ENCODE measurements at regions not wholly inside any gene's neighbourhood (a gene's known extent, or its start where the extent isn't known, plus 50 kb on each side); places are given as distances from the start of the nearest gene placed in this dataset.
"Not testable (repeated sequence)": the region's sequence is repeated elsewhere in the genome, so short reads cannot be mapped to it uniquely, and the experiment has no call there.

DNA sequence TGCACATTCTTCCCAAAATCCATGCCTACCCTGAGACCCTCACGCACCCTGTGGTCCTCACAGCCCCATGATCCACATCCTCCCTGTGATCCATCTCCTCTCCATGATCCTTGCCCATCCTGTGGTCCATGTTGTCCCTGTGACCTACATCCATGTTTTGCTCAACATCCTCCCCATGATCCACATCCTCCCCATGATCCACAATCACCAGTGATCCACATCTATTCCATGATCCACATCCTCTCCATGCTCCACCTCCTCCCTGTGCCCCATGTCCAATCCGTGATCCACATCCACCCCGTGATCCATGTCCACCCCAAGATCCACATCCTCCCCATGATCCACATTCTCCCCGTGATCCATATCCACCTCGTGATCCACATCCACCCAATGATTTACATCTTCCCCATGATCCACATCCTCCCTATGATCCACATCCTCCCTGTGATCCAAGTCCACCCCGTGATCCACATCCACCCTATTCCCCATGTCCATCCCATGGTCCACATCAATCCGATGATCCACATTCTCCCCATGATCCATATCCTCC lies 281.2 kb downstream of the MYCN start:
- DNase-seq (ENCODE audit: low read depth, low spot score) = no peak

DNA sequence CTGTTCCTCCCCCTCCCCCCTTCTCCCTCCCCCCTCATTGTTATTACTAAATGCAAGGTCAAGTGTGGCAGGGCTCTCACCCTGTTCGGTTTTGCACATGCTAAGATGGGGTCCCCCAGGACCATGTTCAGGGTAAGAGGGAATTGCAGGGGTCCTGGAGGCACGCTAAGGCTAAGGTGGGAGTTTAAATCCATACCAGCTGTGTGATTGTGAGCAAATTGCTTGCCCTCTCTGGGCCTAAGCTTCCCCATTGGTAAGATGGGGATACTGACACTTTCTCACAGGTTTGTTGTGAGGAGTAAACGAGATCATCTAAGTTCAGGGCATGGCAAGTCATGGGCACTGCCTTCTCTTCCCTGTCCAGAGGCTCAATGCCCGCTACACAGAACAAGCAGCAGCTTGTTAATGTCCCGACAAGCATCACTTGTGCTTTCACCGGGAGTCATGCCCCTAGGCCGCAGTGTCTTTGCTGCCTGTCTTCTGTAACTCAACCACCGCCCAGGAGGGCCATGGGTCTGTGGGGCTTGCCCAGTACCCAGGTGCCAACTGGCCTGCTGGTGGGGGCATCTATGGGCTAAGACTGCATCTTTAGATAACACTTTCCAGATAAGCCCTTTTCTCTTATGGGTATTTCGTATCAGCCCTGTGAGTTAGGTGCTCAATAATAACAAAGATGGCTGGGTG lies 279.1 kb downstream of the MYCN start:
- DNase-seq (ENCODE audit: low read depth, low spot score) = no peak

DNA sequence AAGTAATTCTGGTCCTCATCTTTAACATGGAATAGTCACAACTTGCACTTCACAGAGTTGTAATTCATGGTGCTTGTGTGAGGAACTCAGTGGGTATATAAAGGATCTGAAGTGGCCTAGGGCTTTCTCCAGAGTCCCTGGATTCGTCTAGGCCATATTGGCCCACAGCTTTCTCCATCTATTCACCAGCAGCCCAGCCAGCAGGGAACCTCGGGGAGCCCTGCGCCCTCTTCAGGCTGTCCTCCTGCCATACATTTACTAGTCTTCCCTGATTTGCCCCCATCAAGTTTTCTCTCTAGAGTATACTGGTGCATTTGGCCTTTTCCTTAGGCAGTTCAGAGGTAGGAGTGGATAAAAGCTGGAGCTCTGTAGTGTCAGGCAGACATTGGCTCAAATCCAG lies 278.3 kb downstream of the MYCN start:
- no peak for DNase-seq (ENCODE audit: low read depth, low spot score)

DNA sequence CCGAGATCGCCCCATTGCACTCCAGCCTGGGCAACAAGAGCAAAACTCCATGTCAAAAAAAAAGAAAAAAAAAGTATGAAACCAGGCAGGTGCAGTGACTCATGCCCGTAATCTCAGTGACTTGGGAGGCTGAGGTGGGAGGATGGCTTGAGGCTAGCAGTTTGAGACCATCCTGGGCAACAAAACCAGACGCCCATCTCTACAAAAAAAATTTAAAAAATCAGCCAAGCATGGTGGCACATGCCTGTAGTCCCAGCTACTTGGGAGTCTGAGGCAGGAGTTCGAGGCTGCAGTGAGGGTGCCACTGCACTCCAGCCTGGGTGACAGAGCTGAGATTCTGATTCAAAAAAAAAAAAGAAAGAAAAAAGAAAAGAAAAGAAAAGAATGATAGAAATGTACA lies 277.8 kb downstream of the MYCN start:
- no peak for DNase-seq (ENCODE audit: low read depth, low spot score)

DNA sequence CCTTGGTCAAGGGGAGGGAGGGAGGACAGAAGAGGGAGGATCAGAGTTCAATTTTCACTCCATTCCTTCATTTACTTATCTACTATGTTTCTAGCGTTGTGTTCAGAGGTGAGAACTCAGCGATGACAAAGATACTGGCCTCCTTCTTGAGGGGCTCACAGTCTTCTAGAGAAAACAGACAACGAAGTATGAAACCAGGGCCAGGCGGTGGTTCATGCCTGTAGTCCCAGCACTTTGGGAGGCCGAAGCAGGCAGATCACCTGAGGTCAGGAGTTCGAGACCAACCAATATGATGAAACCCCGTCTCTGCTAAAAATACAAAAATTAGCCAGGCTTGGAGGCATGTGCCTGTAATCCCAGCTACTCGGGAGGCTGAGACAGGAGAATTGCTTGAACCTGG lies 277.4 kb downstream of the MYCN start:
- not testable (repeated sequence) for DNase-seq (ENCODE audit: low read depth, low spot score)

DNA sequence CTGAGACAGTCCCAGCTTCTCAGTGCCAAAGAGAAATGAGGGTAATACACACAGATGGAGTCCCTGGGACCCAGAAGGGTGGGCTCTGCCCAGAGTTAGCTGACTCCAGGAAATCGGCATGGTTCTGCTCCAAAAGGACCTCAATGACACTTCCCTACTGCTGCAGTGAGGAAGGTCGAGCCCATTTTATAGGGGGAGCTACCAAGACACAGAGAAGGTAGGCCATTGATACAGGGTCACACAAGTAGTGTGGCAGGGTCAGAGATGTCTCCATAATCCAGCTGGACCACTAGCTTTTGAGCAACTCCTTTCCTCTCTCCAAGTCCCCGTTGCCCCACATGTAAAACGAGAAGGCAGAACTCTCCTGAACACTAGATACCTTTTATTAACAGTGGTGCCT lies 276.9 kb downstream of the MYCN start:
- no peak for DNase-seq (ENCODE audit: low read depth, low spot score)

DNA sequence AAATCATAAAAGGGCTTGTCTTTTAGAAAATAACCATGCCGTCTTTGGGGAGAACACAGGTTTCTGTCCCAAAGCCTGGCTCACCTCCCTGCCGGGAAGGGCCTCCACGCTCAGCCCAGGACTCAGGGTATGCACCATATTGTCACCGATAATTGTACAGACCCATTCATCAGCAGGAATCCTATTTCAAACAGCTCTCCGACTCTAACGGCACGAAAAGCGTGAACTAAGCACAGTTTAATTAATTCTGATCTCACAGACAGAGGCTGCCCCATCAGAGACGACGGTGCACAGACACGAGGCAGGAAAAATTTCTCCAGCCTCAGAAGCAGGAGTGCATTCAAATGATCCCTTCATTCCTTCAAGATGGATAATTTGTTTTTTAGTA lies 276.2 kb downstream of the MYCN start:
- DNase-seq (ENCODE audit: low read depth, low spot score) = no peak

DNA sequence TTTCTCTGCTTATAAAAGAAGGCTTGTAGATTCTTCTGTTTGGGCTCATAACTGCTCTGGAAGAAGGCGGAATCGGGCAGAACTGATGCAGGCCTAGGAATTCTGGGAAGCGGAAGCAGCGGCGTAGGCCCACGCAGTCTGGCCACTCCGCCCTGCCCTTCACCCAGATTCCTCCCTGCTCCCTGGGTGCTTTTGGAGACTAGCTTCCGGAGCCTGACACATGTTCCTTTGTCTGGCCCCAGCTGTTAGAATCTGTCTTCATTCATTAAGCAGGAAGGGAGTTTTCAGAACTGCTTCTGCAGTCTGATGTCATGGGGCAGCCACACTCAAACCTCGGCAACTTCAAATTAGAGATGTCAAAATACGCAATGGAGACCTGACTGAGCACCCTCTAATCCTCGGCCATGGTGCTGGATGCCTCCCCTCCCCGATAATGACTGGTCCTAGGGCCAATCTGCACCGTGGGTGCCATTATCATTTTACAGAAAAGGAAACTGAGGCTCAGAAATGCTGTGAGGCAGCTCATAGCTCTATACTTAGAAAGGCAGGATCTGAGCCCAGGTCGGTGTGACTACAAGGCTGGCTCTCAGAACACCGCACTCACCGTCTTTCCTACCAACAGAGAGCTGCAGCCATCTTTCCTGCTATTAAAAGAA lies 275.7 kb downstream of the MYCN start:
- DNase-seq (ENCODE audit: low read depth, low spot score) = no peak

DNA sequence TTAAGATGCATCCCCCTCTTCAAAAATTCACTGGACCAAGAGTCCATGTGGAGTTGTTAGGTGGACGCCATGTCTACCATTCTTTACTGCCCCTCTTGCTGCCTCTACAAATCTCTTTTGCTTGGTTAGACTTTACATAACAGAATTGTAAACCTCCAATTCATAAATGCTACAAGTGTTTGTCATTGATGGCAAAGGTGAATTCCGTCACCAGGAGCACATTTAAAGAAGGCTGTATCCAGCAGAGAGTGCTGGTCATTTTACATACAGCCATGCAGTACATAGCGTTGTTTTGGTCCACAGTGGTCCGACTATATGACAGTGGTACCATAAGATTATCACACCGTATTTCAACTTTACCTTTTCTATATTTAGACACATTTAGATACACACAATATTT lies 274.5 kb downstream of the MYCN start:
- DNase-seq (ENCODE audit: low read depth, low spot score) = no peak

DNA sequence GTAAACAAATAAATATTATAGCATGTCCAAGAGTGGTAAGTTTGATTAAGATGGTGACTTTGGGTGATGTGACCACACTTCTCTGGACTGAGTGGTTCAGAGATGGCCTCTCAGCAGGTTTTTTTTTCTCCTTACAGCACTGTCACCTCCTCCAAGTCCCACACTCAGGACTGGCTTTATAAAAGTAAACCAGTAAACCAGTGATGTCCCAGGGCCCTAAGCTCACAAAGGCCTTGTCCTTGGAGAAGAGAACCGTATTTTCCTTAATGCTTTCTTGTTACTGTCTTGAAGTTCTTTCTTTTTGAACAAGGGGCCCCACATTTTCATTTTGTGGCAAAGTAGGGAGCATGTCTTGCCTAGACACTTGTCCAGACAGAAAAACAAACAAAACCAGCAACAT lies 274.0 kb downstream of the MYCN start:
- DNase-seq (ENCODE audit: low read depth, low spot score) = no peak

DNA sequence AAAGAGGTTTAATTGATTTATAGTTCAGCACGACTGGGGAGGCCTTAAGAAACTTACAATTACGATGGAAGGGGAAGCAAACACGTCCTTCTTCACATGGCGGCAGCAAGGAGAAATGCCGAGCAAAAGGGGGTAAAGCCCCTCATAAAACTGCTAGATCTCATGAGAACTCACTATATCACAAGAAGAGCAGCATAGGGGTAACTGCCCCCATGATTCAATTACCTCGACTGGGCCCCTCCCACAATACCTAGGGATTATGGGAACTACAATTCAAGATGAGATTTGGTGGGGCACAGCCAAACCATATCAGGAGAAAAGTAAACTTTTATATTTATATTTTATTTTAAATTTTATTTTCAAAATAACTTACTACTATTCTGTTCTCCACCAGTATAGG lies 272.0 kb downstream of the MYCN start:
- DNase-seq (ENCODE audit: low read depth, low spot score) = no peak

DNA sequence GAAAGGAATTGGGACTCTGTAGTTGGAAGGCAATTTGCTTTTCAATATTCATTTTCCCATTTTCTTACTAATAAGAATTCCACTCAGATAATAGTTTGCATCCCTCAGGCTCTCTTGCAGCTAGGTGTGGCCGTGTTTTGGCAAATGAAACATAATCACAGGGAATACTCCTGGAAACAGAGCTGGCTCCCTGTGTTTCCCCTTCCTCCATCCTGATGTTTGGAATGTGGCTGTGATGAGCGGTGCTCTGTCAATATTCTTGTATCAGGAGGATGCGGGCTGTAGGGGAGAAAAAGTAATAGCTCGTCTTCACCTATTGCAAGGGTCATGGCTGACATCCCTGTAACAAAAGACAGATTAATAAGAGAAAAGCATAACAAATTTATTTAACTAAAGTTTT lies 271.0 kb downstream of the MYCN start:
- no peak for DNase-seq (ENCODE audit: low read depth, low spot score)

DNA sequence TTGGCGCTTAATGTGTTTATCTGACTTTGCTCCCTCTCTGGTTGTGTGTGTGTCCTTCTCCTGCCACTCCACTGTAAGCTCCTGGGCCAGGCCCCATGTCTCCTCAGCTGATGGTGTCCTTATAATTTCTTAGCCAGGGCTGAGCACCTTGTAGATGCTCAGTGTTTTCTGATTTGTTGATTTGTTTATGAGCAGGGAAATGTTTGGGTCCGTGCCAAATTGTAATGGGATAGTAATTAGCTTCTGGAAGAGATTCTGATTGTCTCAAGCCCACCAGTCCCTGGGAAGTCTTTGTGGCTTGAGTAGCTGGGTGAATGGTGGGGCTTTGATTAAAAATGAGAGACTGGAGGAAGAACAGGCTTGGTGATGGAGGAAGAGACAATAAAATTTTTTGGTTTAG lies 270.5 kb downstream of the MYCN start:
- no peak for DNase-seq (ENCODE audit: low read depth, low spot score)

DNA sequence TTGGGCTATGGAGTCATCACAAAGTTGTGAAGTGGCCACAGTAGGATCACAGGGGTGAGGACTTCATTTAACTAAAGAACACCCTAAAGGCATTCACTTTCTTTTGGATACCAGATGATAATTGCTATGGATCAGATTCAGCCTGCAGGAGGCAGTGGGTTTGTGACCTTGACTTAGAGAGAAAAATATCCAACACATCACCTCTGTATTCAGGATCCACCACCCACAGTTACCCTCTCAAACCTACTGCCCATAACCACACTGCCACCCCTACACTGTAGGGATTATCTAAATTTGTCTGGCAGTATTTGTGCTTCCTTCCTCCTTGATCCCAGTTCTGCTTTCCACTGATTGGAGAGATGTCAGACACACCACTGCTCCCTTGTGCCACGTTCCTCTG lies 269.4 kb downstream of the MYCN start:
- DNase-seq (ENCODE audit: low read depth, low spot score) = no peak

DNA sequence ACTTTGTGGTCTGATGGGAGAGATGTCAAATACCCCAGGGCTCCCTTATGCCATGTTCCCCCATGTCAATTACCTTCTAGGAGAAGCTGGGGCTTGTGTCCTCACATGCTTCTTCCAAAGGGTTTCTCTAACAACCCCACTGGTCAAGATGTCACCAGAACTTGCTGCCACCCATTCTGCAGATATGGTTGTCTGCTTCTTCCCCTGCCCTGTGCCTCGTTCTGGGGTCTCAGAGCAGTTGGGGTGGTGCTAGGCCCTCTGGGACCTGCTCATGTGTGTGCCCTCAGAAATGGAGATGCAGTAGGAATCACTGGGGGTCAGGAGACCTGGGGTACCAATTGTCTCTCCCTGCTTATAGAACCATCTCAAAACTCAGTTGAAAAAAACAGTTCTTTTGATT lies 268.6 kb downstream of the MYCN start:
- DNase-seq (ENCODE audit: low read depth, low spot score) = no peak

DNA sequence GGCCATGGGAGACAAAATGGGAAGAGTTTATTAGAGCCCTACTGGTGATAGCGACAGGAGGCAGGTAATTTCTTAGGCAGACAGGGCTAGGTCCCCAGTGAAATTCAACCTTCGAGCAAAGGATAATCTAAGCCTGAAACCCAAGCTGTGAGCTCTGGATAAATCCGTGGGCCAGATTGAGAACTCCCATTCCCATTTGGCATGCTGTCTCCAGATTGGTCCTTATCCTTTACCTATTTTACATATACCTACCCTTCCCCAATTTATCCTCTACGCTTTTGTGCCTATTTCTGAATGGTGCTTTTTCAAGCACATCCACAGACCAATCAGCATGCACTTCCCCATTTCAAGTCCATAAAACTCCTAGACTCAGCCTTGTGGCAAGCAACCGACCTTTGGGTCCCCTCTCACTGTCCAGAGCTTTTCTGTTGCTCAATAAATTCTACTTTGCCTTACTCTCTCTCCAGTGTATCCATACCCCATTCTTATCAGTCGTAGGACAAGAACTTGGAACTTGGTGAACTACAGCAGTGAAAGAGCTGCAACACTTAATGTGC lies 268.0 kb downstream of the MYCN start:
- no peak for DNase-seq (ENCODE audit: low read depth, low spot score)

DNA sequence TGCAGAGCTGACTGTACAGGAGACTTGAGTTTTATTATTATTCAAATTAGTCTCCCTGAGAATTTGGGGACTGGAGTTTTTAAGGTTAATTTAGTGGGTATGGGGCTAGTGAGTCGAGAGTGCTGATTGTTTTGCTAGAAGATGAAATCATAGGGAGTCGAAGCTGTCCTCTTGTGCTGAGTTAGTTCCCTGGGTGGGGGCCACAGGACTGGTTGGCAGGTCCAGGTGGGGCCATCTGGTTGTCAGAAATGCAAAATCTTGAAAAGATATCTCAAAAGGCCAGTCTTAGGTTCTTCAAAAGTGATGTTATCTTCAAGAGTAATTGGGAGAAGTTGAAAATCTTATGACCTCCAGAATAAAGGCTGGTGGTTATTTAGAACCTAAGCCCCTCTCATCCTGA lies 267.3 kb downstream of the MYCN start:
- DNase-seq (ENCODE audit: low read depth, low spot score) = no peak

DNA sequence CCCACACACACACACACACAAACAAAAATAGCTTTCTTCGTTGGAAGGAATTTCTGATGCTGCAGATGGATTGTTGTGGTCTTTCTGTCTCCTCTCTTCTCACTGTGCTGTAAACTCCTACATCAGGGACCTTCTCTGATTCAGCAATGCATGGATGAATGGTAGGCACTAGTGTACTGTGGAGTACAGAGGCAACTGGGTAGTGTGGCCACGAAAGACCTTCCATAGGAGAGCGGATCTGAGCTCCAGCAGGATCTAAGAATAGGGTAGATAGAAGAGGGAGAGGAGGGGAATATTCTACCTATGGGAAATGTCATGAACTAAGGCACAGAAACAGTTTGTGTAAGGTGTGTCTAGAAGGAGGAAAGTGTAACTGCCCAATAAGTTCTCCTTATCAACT lies 266.8 kb downstream of the MYCN start:
- no peak for DNase-seq (ENCODE audit: low read depth, low spot score)

DNA sequence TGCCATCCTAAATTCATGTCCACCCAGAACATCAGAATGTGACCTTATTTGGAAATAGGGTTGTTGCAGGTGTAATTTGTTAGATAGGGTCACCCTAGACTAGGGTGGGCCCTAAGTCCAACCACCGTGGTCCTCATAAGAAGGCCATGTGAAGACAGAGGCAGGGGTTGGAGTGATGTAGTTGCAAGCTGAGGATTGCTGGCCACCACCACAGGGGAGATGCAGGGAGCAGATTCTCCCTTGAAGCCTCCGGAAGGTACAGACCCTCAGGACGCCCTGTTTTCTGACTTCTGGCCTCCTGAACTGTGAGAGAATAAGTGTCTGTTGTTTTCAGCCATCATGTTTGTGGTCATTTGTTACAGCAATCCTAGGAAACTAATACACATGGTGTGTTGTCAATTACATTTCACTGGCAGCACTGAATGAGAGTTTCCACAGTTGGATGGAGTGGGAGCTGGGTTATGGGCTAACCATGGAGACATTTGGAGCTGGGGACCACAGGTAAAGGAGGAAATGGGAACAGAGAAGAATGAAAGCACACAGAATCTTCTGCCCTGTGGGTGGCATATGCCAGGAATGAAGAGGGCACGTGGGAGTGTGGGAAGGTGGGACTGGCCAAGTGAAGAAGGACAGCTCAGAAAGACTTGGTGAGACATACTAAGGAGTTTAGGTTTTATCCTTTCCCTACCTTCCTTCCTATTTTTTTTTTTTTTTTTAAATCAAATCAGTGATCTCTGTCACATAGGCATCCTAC lies 266.0 kb downstream of the MYCN start:
- DNase-seq (ENCODE audit: low read depth, low spot score) = no peak

DNA sequence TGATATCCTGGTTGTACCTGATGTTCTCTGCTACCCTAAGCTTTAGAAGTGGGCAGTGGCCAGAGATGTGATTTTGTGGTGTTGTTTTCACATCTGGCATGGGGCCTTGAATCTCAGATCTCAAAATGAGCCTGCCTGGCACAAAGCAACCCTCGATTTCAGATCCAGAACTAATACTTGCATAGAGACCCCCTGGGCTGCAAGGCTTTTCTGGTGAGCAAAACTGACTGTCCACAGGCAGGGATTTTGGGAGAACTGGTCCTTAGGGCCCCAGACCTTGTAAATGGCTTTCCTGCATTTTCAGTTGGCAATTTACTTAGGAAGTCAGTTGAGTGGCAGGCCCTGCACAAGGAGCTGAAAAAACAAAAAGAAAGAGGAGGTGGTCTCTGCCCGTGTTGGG lies 265.3 kb downstream of the MYCN start:
- DNase-seq (ENCODE audit: low read depth, low spot score) = no peak

DNA sequence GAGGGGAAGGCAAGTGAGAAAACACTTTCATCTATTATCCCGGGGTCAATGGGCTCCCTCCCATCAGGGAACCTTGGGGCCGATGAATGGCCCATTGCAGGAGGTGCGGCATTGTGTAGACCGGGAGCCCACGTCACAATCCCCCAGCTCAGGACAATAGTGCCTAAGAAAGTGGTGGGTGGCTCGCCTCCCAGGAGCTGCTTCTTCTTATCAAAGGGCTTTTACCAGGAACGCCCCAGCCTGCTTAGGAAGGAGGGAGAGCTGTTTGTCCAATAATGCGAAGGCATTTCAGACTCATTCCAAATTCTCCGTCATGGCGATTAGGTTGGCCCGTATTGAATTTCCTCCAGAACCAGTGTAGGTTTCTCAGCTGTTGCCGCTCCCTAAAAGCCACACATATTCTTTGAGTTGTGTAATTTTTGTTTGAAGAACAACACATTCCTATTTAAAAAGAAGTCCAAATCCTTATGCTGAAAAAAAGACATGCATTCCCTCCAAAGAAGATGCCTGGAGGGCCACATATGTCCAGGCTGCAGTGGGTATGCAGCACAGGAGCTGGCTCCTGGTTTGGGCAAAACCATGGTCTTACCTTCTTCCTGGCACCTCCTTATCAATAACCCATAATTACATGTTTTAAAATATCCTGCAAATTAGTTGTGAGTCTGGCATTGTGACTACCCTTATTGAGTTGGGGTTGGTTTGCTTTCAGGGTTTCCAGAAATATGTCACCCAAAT lies 264.7 kb downstream of the MYCN start:
- no peak for DNase-seq (ENCODE audit: low read depth, low spot score)

DNA sequence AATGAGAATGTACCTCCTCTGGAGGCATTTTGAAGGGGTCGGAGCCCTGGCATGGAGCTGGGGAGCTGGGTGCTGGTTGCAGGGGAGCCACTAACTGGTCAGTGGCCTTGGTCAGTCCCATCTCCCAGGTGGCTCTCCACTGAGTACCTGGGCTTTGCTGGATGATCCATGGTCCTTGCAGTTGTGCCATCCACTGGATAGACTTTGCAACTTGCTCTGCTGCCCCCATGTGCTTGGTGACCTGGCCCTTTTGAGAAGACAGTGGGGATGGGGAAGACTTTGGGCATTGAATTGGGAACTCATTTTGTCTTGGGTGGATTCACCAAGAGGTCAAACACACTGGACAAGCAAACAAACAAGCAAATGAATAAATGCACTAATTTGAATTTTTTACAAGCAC lies 263.9 kb downstream of the MYCN start:
- DNase-seq (ENCODE audit: low read depth, low spot score) = no peak

Data from iPS DF 19.7 (cell line).